Kidney (tissue), 13 donors: ENCODE measurements at regions not wholly inside any gene's neighbourhood (a gene's known extent, or its start where the extent isn't known, plus 50 kb on each side); places are given as distances from the start of the nearest gene placed in this dataset.

Experiments used
- DNase-seq, 5 donors: peaks; one replicate each; pipeline ENCODE4 v3.0.0-alpha.2; 2013 to 2020
- FAIRE-seq: peaks from 2 replicates; lab custom pipeline; 2012; peaks lifted over from hg19 to GRCh38; lab: Jason Lieb, UNC
- H3K27ac ChIP-seq, 2 donors: one replicate each; pipeline ENCODE4 v1.7.0; 2013; ENCODE audit warnings: low read depth in 2 of 2, low read length in 2 of 2, inconsistent platforms in 1 of 2
- H3K27me3 ChIP-seq: one replicate; pipeline ENCODE4 v1.7.1; 2013; ENCODE audit warnings: low read length, inconsistent platforms; ENCODE audit not compliant: control insufficient read depth, insufficient read depth
- H3K36me3 ChIP-seq, 3 donors: one replicate each; pipeline versions ENCODE4 v1.7.0 to v1.7.1; 2013; ENCODE audit warnings: low read length in 3 of 3, control low read depth in 1 of 3, inconsistent platforms in 1 of 3; ENCODE audit not compliant: insufficient read depth in 3 of 3, control insufficient read depth in 2 of 3
- H3K4me1 ChIP-seq, 3 donors: one replicate each; pipeline versions ENCODE4 v1.7.0 to v1.7.1; 2013; ENCODE audit warnings: low read length in 3 of 3, inconsistent platforms in 1 of 3, low read depth in 1 of 3; ENCODE audit not compliant: control insufficient read depth in 2 of 3, insufficient read depth in 2 of 3
- H3K4me3 ChIP-seq, 3 donors: one replicate each; pipeline versions ENCODE4 v1.7.0 to v1.8.1; 2013; ENCODE audit warnings: low read length in 3 of 3, control low read depth in 1 of 3, inconsistent platforms in 1 of 3
- H3K9ac ChIP-seq, 3 donors: one replicate each; pipeline versions ENCODE4 v1.7.0 to v1.7.1; 2013; ENCODE audit warnings: low read length in 3 of 3, control low read depth in 1 of 3, inconsistent platforms in 1 of 3
- H3K9me3 ChIP-seq, 3 donors: one replicate each; pipeline versions ENCODE4 v1.7.0 to v1.7.1; 2013; ENCODE audit warnings: low read length in 3 of 3, control low read depth in 1 of 3, inconsistent platforms in 1 of 3; ENCODE audit not compliant: control insufficient read depth in 2 of 3, insufficient read depth in 1 of 3
- intact Hi-C: fragments of 100-400 bp; cut with DNase I; formaldehyde crosslinking; loops from one replicate; pipeline ENCODE4 v1.11.1; 2022
- TF ChIP-seq, protein P1 (sequence below): IDR thresholded peaks from 3 replicates; pipeline ENCODE4 v1.5.1; 2012; ENCODE audit warnings: mild to moderate bottlenecking, moderate library complexity, borderline replicate concordance; ENCODE audit not compliant: insufficient read depth; ENCODE audit errors: extremely low read depth
- donor health status: control.
- donor health status: control.
- donor health status: control.
- donor health status: control.
- donor health status: control.
- donor health status: DM: yes; HTN: yes; CAD: no.
- donor health status: Normal renal cell carcinoma (clear cell type).

DNA sequence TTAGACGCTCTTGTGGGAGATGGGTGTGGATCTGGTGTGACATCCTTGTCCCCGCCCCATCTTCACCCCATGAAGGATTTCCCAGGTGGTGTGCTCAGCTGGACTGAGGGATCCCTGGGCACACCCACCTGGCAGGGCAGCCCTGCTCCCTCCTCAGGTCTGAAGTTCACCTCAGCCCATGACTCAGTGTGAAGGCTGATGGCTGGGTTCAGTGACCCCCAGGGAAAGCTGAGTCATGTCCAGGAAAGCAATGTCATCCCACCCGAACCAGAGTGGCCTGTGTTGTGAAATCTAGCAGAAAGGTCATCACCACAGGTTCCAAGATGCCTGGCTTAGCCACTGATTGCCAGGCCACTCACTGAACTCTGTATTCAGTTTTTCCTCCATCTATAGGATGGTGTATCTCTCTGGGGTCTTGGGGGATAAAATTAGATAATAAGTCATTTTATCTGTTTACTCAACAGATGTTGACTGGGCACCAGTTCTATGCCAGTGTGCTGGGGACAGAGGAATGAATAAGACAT, 97.7 kb upstream of the JUN start:
- peaks cover 0 to 16% (median 8%) of the 10 kb centered on the region in 3 donors for H3K4me1 ChIP-seq
- intact Hi-C loops = no loop called here

GRCh38 chr1:58882322-58882948, 98.6 kb upstream of the JUN start:
- DNase-seq (no peak), FAIRE-seq (no peak)
- TF ChIP-seq, protein P1, sequence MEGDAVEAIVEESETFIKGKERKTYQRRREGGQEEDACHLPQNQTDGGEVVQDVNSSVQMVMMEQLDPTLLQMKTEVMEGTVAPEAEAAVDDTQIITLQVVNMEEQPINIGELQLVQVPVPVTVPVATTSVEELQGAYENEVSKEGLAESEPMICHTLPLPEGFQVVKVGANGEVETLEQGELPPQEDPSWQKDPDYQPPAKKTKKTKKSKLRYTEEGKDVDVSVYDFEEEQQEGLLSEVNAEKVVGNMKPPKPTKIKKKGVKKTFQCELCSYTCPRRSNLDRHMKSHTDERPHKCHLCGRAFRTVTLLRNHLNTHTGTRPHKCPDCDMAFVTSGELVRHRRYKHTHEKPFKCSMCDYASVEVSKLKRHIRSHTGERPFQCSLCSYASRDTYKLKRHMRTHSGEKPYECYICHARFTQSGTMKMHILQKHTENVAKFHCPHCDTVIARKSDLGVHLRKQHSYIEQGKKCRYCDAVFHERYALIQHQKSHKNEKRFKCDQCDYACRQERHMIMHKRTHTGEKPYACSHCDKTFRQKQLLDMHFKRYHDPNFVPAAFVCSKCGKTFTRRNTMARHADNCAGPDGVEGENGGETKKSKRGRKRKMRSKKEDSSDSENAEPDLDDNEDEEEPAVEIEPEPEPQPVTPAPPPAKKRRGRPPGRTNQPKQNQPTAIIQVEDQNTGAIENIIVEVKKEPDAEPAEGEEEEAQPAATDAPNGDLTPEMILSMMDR = no peak
- intact Hi-C loops = no loop called here
- Histone ChIP-seq H3K27ac (no peak overlapping the region), H3K4me3 (no peak overlapping the region), H3K4me1 (peaks cover 0 to 16% (median 8%) of the 10 kb centered on the region in 3 donors), H3K9me3 (no peaks in the 10 kb centered on the region), H3K27me3 (no peaks in the 10 kb centered on the region), H3K36me3 (no peaks in the 10 kb centered on the region), H3K9ac (no peak overlapping the region)

More for the DNA sequence above, 97.7 kb upstream of the JUN start:
- H3K27me3 ChIP-seq = no peaks in the 10 kb centered on the region
- TF ChIP-seq, protein P1 = no peak
- no peak overlapping the region for H3K4me3 ChIP-seq
- no peak overlapping the region for H3K27ac ChIP-seq
- H3K9me3 ChIP-seq = no peaks in the 10 kb centered on the region
- FAIRE-seq = no peak
- DNase-seq = peak in 1 of 5 donors; percentile 89
- H3K36me3 ChIP-seq = no peaks in the 10 kb centered on the region
- no peak overlapping the region for H3K9ac ChIP-seq

GRCh38 chr1:58883037-58883887, 99.4 kb upstream of the JUN start:
- Histone ChIP-seq H3K9ac (no peak overlapping the region), H3K36me3 (no peaks in the 10 kb centered on the region), H3K4me3 (no peak overlapping the region), H3K9me3 (no peaks in the 10 kb centered on the region), H3K4me1 (peaks cover 0 to 16% (median 8%) of the 10 kb centered on the region in 3 donors), H3K27me3 (no peaks in the 10 kb centered on the region), H3K27ac (peak overlapping the region; percentile 32 to 51)
- DNase-seq = peak in 1 of 5 donors; percentile 81
- intact Hi-C loops = no loop called here
- no peak for FAIRE-seq
- TF ChIP-seq, protein P1 = no peak
